Endothelial cell of umbilical vein (primary cell): ENCODE measurements at regions not wholly inside any gene's neighbourhood (a gene's known extent, or its start where the extent isn't known, plus 50 kb on each side); places are given as distances from the start of the nearest gene placed in this dataset.

Source experiments
- BruUV-seq: library from RNA; stranded (reverse); fragments of 400-500 nt; replicated peaks from 2 replicates; lab custom pipeline; 2021; lab: Mats Ljungman, UMichigan
- CTCF ChIA-PET: fragments of 300-600, 350-600 bp; sonication (Branson Sonifier 250); formaldehyde crosslinking; loops from one replicate; lab custom pipeline; 2021; ENCODE audit warnings: antibody characterized with exemption, inconsistent platforms; lab: Charles Lee
- POLR2A ChIA-PET: fragments of 300-600, 350-600 bp; sonication (Branson Sonifier 250); formaldehyde crosslinking; loops from one replicate; lab custom pipeline; 2021; ENCODE audit warnings: antibody characterized with exemption, inconsistent platforms; lab: Charles Lee
- DNase-seq: peaks from one replicate; pipeline ENCODE4 v3.0.0-alpha.2; 2011; ENCODE audit warnings: low read depth, low spot score
- FAIRE-seq: peaks from 2 replicates; lab custom pipeline; 2011; peaks lifted over from hg19 to GRCh38; lab: Jason Lieb, UNC
- H2AFZ ChIP-seq: 2 replicates; pipeline ENCODE4 v1.6.0; 2012; ENCODE audit warnings: low read depth, low read length, control low read depth, inconsistent platforms
- H3K27ac ChIP-seq: 2 replicates; pipeline ENCODE4 v1.5.1; 2011; ENCODE audit warnings: low read depth, mild to moderate bottlenecking, control low read depth, low read length, moderate library complexity; ENCODE audit not compliant: insufficient read depth
- H3K27me3 ChIP-seq, 2 experiments: 2 replicates each; pipeline versions ENCODE4 v1.6.0 to v1.6.1; 2011; ENCODE audit warnings: low read length in 2 of 2, mixed read lengths in 1 of 2; ENCODE audit not compliant: control insufficient read depth in 2 of 2, insufficient read depth in 2 of 2
- H3K36me3 ChIP-seq, 2 experiments: 2 replicates in 1 of 2; 3 replicates in 1 of 2; pipeline ENCODE4 v1.5.1; 2011; ENCODE audit warnings: low read length in 2 of 2, mild to moderate bottlenecking in 1 of 2, moderate library complexity in 1 of 2; ENCODE audit not compliant: control insufficient read depth in 2 of 2, insufficient read depth in 2 of 2; ENCODE audit errors: extremely low read depth in 1 of 2
- H3K4me1 ChIP-seq: 3 replicates; pipeline ENCODE4 v1.5.1; 2011; ENCODE audit warnings: mild to moderate bottlenecking, low read length; ENCODE audit not compliant: control insufficient read depth, insufficient read depth; ENCODE audit errors: extremely low read depth
- H3K4me2 ChIP-seq: 2 replicates; pipeline ENCODE4 v1.6.1; 2011; ENCODE audit warnings: low read length, control low read depth, mixed read lengths; ENCODE audit not compliant: insufficient read depth
- H3K4me3 ChIP-seq, 3 experiments: fragments of 200-600 bp in 1 of 3; sonication (generic), shearing (Covaris generic) in 1 of 3; replicated peaks in 1 of 3; 2 replicates each; pipeline ENCODE4 v1.5.1; 2011 to 2016; ENCODE audit warnings: control low read depth in 3 of 3, low read length in 3 of 3, mild to moderate bottlenecking in 2 of 3, inconsistent platforms in 1 of 3, low read depth in 1 of 3, moderate library complexity in 1 of 3; ENCODE audit not compliant: insufficient read depth in 1 of 3
- H3K79me2 ChIP-seq: 2 replicates; pipeline ENCODE4 v1.6.0; 2012; ENCODE audit warnings: low read length, inconsistent platforms; ENCODE audit not compliant: control insufficient read depth, insufficient read depth
- H3K9ac ChIP-seq: replicated peaks from 2 replicates; pipeline ENCODE3; 2011; ENCODE audit warnings: low read length, control low read depth; ENCODE audit not compliant: insufficient read depth; ENCODE audit errors: extremely low read depth
- H3K9me1 ChIP-seq: replicated peaks from 3 replicates; pipeline ENCODE4 v1.6.0; 2011; ENCODE audit warnings: mild to moderate bottlenecking, low read length; ENCODE audit not compliant: control insufficient read depth, insufficient read depth; ENCODE audit errors: extremely low read depth
- H3K9me3 ChIP-seq: replicated peaks from 2 replicates; pipeline ENCODE4 v1.5.1; 2012; ENCODE audit warnings: low read length, inconsistent platforms; ENCODE audit not compliant: control insufficient read depth, insufficient read depth
- H4K20me1 ChIP-seq: replicated peaks from 2 replicates; pipeline ENCODE3; 2011; ENCODE audit warnings: mild to moderate bottlenecking, low read length; ENCODE audit not compliant: control insufficient read depth, insufficient read depth; ENCODE audit errors: extremely low read depth
- EZH2 ChIP-seq: IDR thresholded peaks from 2 replicates; pipeline ENCODE4 v1.6.1; 2012; ENCODE audit warnings: borderline replicate concordance, low read depth, mild to moderate bottlenecking, moderate library complexity, low read length, inconsistent platforms; ENCODE audit not compliant: severe bottlenecking
- FOS ChIP-seq: IDR thresholded peaks from 2 replicates; pipeline ENCODE4 v1.6.1; 2011; ENCODE audit warnings: mild to moderate bottlenecking, low read length, moderate library complexity, borderline replicate concordance; ENCODE audit not compliant: insufficient read depth
- GATA2 ChIP-seq: IDR thresholded peaks from 2 replicates; pipeline ENCODE4 v1.7.0; 2011; ENCODE audit warnings: low read depth, mild to moderate bottlenecking, moderate library complexity, mixed read lengths, low read length; ENCODE audit not compliant: insufficient read length, insufficient read depth
- JUN ChIP-seq: IDR thresholded peaks from 2 replicates; pipeline ENCODE4 v1.6.1; 2011; ENCODE audit warnings: borderline replicate concordance, low read depth; ENCODE audit not compliant: insufficient read length, insufficient read depth
- MAX ChIP-seq: IDR thresholded peaks from 2 replicates; pipeline ENCODE4 v1.6.1; 2011; ENCODE audit not compliant: insufficient read depth, insufficient read length
- MYC ChIP-seq: IDR thresholded peaks from one replicate; pipeline ENCODE4 v1.6.1; 2011; ENCODE audit warnings: mild to moderate bottlenecking, low read depth, low read length
- POLR2A ChIP-seq: IDR thresholded peaks from 2 replicates; pipeline ENCODE4 v1.6.1; 2012; ENCODE audit warnings: low read depth, mild to moderate bottlenecking, control low read depth, low read length
- POLR2AphosphoS5 ChIP-seq: IDR thresholded peaks from 2 replicates; pipeline ENCODE4 v1.6.1; 2012; ENCODE audit warnings: low read depth, mild to moderate bottlenecking, control low read depth, low read length, moderate library complexity; ENCODE audit not compliant: insufficient read depth
- dilution Hi-C: fragments of 300-500 bp; cut with MboI; formaldehyde crosslinking; loops from one replicate; pipeline ENCODE4 v1.15.0; 2019; ENCODE audit warnings: low sequenced_read_pairs; ENCODE audit not compliant: extremely low pct_ligation_motif_present
- intact Hi-C: fragments of 100-400 bp; cut with micrococcal nuclease; formaldehyde crosslinking; loops from one replicate; pipeline ENCODE4 v1.10.0; 2022
- TF ChIP-seq, protein P1 (sequence below), 2 donors: IDR thresholded peaks; 1 replicate in 1 of 2; 2 replicates in 1 of 2; pipeline ENCODE4 v1.5.1; 2011; ENCODE audit warnings: low read length in 2 of 2, mild to moderate bottlenecking in 2 of 2, moderate library complexity in 2 of 2, control low read depth in 1 of 2, inconsistent platforms in 1 of 2, low read depth in 1 of 2; ENCODE audit not compliant: insufficient read depth in 1 of 2; ENCODE audit errors: extremely low read depth in 1 of 2

DNA sequence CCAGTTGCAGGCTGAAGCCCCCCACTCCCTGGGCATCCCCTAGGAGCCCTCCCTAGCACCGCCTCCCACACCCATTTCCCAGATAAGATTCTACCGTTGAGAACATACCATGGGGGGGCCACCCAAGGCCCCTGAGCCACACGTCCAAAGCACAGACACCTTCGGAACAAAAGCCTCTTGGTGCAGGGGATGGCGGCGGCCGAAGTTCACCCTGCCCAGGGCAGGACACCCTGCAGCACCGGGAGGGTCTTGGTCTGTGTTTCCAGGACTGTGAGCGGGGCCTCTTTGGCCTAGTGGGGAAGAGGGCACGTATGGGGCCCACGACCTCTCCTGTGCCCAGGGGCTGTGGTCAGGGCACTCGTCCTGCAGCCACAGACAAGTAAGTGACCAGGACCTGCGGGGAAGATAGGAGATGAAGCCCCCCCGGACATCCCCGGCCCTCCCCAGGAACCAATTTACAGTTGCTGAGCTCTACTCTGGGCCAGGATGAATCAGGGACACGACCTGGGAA, 154.3 kb upstream of the C14orf180 start:
- Histone ChIP-seq H3K9ac (no peak overlapping the region), H3K4me2 (no peak overlapping the region), H3K36me3 (no peaks in the 10 kb centered on the region), H3K27me3 (no peaks in the 10 kb centered on the region), H4K20me1 (no peaks in the 10 kb centered on the region), H3K27ac (no peak overlapping the region), H3K9me1 (no peaks in the 10 kb centered on the region), H3K4me1 (no peaks in the 10 kb centered on the region), H3K4me3 (no peak overlapping the region), H3K9me3 (no peaks in the 10 kb centered on the region), H2AFZ (no peak overlapping the region), H3K79me2 (no peaks in the 10 kb centered on the region)
- ChIA-PET POLR2A (no interaction called here), CTCF (interaction anchor here (0.7 kb wide), 1 partner anchor 27 kb away, joined by 3 read pairs; no protein-coding TSS in a partner anchor)
- dilution Hi-C loops (no loop called here), intact Hi-C loops (no loop called here)
- FAIRE-seq (no peak), DNase-seq (no peak)
- BruUV-seq = no TSS peak
- no peak for TF ChIP-seq EZH2
- TF ChIP-seq MYC = no peak
- TF ChIP-seq, protein P1, sequence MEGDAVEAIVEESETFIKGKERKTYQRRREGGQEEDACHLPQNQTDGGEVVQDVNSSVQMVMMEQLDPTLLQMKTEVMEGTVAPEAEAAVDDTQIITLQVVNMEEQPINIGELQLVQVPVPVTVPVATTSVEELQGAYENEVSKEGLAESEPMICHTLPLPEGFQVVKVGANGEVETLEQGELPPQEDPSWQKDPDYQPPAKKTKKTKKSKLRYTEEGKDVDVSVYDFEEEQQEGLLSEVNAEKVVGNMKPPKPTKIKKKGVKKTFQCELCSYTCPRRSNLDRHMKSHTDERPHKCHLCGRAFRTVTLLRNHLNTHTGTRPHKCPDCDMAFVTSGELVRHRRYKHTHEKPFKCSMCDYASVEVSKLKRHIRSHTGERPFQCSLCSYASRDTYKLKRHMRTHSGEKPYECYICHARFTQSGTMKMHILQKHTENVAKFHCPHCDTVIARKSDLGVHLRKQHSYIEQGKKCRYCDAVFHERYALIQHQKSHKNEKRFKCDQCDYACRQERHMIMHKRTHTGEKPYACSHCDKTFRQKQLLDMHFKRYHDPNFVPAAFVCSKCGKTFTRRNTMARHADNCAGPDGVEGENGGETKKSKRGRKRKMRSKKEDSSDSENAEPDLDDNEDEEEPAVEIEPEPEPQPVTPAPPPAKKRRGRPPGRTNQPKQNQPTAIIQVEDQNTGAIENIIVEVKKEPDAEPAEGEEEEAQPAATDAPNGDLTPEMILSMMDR (IDR thresholded peaks at IDR 0.05; ENCODE audit: extremely low read depth in 1 of 2, insufficient read depth in 1 of 2, low read depth in 1 of 2, low read length in 2 of 2) = no peak
- TF ChIP-seq MAX = no peak
- no peak for TF ChIP-seq FOS
- no peak for TF ChIP-seq POLR2AphosphoS5
- no peak for TF ChIP-seq GATA2
- TF ChIP-seq POLR2A = no peak
- no peak for TF ChIP-seq JUN
